ENCODE measurements at regions not wholly inside any gene's neighbourhood (a gene's known extent, or its start where the extent isn't known, plus 50 kb on each side); places are given as distances from the start of the nearest gene placed in this dataset.

DNA sequence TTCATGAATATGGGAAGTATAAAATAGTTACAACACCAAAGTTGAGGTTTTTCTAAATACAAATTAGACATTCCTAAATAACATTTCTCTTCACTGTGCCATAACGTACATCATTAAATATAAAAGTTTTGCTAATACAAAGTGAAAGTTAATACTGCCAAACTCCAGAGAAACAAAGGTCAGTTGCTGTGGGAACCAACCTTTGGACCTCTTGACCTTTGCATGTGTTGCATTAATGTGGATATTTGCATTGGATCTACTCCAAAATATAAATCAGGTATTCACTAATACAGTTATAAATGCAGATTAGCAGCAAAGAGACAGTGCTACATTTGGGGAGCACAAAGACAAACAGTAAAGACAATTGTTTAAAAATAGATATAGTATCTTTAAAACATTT is 366.0 kb upstream of the USP15 start:
- H3K36me3 ChIP-seq (replicated peaks; ENCODE audit: low read depth, low read length): no peaks in the 10 kb centered on the region
- H3K4me1 ChIP-seq (ENCODE audit: low read length): no peaks in the 10 kb centered on the region
- H3K27ac ChIP-seq (ENCODE audit: low read length): no peak overlapping the region
- no peak overlapping the region for H3K4me2 ChIP-seq (ENCODE audit: low read length)
- H3K27me3 ChIP-seq (ENCODE audit: low read depth, low read length): no peaks in the 10 kb centered on the region
- H4K20me1 ChIP-seq (ENCODE audit: insufficient read depth, low read length): no peaks in the 10 kb centered on the region
- H3K9ac ChIP-seq (ENCODE audit: low read length): no peak overlapping the region
- no peaks in the 10 kb centered on the region for H3K9me3 ChIP-seq (ENCODE audit: insufficient read depth, low read length)
- H2AFZ ChIP-seq (ENCODE audit: low read depth, low read length): no peak overlapping the region
- no peak overlapping the region for H3K4me3 ChIP-seq (ENCODE audit: low read length)
- H3K79me2 ChIP-seq (ENCODE audit: low read length): no peaks in the 10 kb centered on the region
- no peak for TF ChIP-seq EZH2phosphoT487 (IDR thresholded peaks at IDR 0.05; ENCODE audit: low read depth)
- TF ChIP-seq, protein P1, sequence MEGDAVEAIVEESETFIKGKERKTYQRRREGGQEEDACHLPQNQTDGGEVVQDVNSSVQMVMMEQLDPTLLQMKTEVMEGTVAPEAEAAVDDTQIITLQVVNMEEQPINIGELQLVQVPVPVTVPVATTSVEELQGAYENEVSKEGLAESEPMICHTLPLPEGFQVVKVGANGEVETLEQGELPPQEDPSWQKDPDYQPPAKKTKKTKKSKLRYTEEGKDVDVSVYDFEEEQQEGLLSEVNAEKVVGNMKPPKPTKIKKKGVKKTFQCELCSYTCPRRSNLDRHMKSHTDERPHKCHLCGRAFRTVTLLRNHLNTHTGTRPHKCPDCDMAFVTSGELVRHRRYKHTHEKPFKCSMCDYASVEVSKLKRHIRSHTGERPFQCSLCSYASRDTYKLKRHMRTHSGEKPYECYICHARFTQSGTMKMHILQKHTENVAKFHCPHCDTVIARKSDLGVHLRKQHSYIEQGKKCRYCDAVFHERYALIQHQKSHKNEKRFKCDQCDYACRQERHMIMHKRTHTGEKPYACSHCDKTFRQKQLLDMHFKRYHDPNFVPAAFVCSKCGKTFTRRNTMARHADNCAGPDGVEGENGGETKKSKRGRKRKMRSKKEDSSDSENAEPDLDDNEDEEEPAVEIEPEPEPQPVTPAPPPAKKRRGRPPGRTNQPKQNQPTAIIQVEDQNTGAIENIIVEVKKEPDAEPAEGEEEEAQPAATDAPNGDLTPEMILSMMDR (IDR thresholded peaks at IDR 0.05; ENCODE audit: low read depth, low read length): no peak

DNA sequence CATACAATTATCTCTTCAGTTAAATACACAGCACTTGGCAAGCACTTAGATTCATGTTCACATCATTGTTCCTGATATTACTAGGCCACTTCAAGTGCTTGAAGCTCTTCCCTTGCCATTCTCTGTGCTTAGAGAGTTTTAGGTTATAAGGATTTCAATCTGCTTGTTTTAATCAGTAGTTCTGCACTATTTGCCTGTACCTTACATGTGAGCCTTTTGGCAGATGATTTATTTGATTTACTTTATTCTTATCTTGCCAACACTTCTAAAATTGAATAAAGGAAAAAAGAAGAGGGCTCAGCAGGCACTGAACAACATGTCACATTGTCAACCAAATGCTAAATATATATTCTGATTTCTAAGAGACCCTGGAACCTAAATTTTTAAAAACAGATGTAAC is 363.8 kb upstream of the USP15 start:
- no peak overlapping the region for H3K9ac ChIP-seq (ENCODE audit: low read length)
- no peaks in the 10 kb centered on the region for H3K36me3 ChIP-seq (replicated peaks; ENCODE audit: low read depth, low read length)
- H3K4me1 ChIP-seq (ENCODE audit: low read length): no peaks in the 10 kb centered on the region
- no peak overlapping the region for H3K4me3 ChIP-seq (ENCODE audit: low read length)
- no peak overlapping the region for H3K4me2 ChIP-seq (ENCODE audit: low read length)
- H4K20me1 ChIP-seq (ENCODE audit: insufficient read depth, low read length): no peaks in the 10 kb centered on the region
- H2AFZ ChIP-seq (ENCODE audit: low read depth, low read length): no peak overlapping the region
- no peaks in the 10 kb centered on the region for H3K79me2 ChIP-seq (ENCODE audit: low read length)
- H3K27me3 ChIP-seq (ENCODE audit: low read depth, low read length): no peaks in the 10 kb centered on the region
- no peak overlapping the region for H3K27ac ChIP-seq (ENCODE audit: low read length)
- no peaks in the 10 kb centered on the region for H3K9me3 ChIP-seq (ENCODE audit: insufficient read depth, low read length)
- TF ChIP-seq, protein P1 (IDR thresholded peaks at IDR 0.05; ENCODE audit: low read depth, low read length): no peak
- no peak for TF ChIP-seq EZH2phosphoT487 (IDR thresholded peaks at IDR 0.05; ENCODE audit: low read depth)

- Histone ChIP-seq H3K36me3 (replicated peaks; ENCODE audit: low read depth, low read length) (no peaks in the 10 kb centered on the region), H3K9ac (ENCODE audit: low read length) (no peak overlapping the region), H3K9me3 (ENCODE audit: insufficient read depth, low read length) (no peaks in the 10 kb centered on the region), H4K20me1 (ENCODE audit: insufficient read depth, low read length) (no peaks in the 10 kb centered on the region), H3K4me2 (ENCODE audit: low read length) (no peak overlapping the region), H3K4me1 (ENCODE audit: low read length) (no peaks in the 10 kb centered on the region), H3K27me3 (ENCODE audit: low read depth, low read length) (no peaks in the 10 kb centered on the region), H3K79me2 (ENCODE audit: low read length) (no peaks in the 10 kb centered on the region), H3K4me3 (ENCODE audit: low read length) (no peak overlapping the region), H2AFZ (ENCODE audit: low read depth, low read length) (no peak overlapping the region), H3K27ac (ENCODE audit: low read length) (no peak overlapping the region)
- no peak for TF ChIP-seq EZH2phosphoT487 (IDR thresholded peaks at IDR 0.05; ENCODE audit: low read depth)
- TF ChIP-seq, protein P1 (IDR thresholded peaks at IDR 0.05; ENCODE audit: low read depth, low read length): no peak
Measured at GRCh38 chr12:61902403-61902802, 357.8 kb upstream of the USP15 start.

DNA sequence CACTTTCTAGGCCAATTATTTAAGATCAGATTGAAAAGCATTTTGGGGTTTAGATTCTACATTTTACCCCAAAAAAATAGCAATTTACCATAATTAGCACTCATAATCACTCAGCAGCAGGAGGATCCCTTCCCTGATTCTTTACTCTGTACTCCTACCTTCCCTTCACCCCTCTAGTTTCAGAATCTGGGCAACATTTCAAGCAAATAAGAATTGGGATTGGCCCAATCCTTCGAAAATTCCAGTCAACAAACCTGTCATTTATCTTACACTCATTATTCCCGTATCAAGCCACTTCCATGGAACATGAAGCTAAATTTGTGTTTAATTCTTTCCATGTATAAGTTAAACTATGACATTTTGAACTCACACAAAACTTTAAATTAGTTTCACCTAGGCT is 349.1 kb upstream of the USP15 start:
- Histone ChIP-seq H3K4me3 (ENCODE audit: low read length) (no peak overlapping the region), H3K27ac (ENCODE audit: low read length) (no peak overlapping the region), H3K4me1 (ENCODE audit: low read length) (no peaks in the 10 kb centered on the region), H3K27me3 (ENCODE audit: low read depth, low read length) (no peaks in the 10 kb centered on the region), H3K9ac (ENCODE audit: low read length) (no peak overlapping the region), H3K4me2 (ENCODE audit: low read length) (no peak overlapping the region), H3K79me2 (ENCODE audit: low read length) (no peaks in the 10 kb centered on the region), H3K36me3 (replicated peaks; ENCODE audit: low read depth, low read length) (no peaks in the 10 kb centered on the region), H4K20me1 (ENCODE audit: insufficient read depth, low read length) (no peaks in the 10 kb centered on the region), H3K9me3 (ENCODE audit: insufficient read depth, low read length) (no peaks in the 10 kb centered on the region), H2AFZ (ENCODE audit: low read depth, low read length) (no peak overlapping the region)
- TF ChIP-seq, protein P1 (IDR thresholded peaks at IDR 0.05; ENCODE audit: low read depth, low read length): no peak
- TF ChIP-seq EZH2phosphoT487 (IDR thresholded peaks at IDR 0.05; ENCODE audit: low read depth): no peak

Data from OCI-LY3 (cell line).